ENCODE measurements at regions not wholly inside any gene's neighbourhood (a gene's known extent, or its start where the extent isn't known, plus 50 kb on each side); places are given as distances from the start of the nearest gene placed in this dataset.

DNA sequence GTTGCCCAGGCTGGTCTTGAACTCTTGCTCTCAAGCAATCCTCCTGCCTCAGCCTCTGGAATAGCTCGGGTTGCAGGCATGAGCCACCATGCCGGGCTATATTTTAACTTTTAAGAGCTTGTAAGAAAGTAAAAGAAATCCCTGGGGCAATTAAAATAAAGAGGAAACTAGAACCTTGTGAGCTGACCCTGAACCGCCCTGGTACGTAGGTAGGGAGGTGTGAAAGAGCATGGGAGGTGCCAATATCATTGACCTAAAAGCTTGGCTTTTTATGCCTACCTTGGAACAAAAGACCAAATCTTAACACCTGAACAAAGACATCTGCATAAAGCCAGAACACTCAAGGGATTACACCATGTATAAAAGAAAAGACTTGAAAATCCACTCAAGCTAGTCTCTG is 595.1 kb downstream of the SOX6 start:
- TF ChIP-seq, protein P1, sequence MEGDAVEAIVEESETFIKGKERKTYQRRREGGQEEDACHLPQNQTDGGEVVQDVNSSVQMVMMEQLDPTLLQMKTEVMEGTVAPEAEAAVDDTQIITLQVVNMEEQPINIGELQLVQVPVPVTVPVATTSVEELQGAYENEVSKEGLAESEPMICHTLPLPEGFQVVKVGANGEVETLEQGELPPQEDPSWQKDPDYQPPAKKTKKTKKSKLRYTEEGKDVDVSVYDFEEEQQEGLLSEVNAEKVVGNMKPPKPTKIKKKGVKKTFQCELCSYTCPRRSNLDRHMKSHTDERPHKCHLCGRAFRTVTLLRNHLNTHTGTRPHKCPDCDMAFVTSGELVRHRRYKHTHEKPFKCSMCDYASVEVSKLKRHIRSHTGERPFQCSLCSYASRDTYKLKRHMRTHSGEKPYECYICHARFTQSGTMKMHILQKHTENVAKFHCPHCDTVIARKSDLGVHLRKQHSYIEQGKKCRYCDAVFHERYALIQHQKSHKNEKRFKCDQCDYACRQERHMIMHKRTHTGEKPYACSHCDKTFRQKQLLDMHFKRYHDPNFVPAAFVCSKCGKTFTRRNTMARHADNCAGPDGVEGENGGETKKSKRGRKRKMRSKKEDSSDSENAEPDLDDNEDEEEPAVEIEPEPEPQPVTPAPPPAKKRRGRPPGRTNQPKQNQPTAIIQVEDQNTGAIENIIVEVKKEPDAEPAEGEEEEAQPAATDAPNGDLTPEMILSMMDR (IDR thresholded peaks at IDR 0.05; ENCODE audit: borderline replicate concordance, extremely low read depth, low read length, poor library complexity, severe bottlenecking): no peak
- TF ChIP-seq EZH2 (IDR thresholded peaks at IDR 0.05; ENCODE audit: borderline replicate concordance, low read depth, low read length, severe bottlenecking): no peak
